IMR-90 (cell line): ENCODE measurements at regions not wholly inside any gene's neighbourhood (a gene's known extent, or its start where the extent isn't known, plus 50 kb on each side); places are given as distances from the start of the nearest gene placed in this dataset.

Experiments used
- ATAC-seq: fragments of 200-7000 bp; cut with Tn5 transposase; 2 replicates; pipeline ENCODE4 v1.9.1; 2020; ENCODE audit warnings: low read depth, mild to moderate bottlenecking, moderate library complexity
- BruUV-seq: library from RNA; stranded (reverse); fragments of 400-500 nt; replicated peaks from 2 replicates; lab custom pipeline; 2021; lab: Mats Ljungman, UMichigan
- CTCF ChIA-PET: fragments of 300-600 bp; formaldehyde crosslinking; extraction: SDS; loops from one replicate; lab custom pipeline; 2021; ENCODE audit warnings: antibody characterized with exemption; lab: Yijun Ruan, JAX
- POLR2A ChIA-PET: fragments of 300-600 bp; sonication (Branson Sonifier 250); formaldehyde crosslinking; loops from one replicate; lab custom pipeline; 2022; ENCODE audit warnings: antibody characterized with exemption; ENCODE audit not compliant: unreplicated experiment; lab: Charles Lee
- DNase-seq: peaks from one replicate; pipeline ENCODE4 v3.0.0; 2013
- H2AFZ ChIP-seq: replicated peaks from 2 replicates; pipeline ENCODE3; 2013; ENCODE audit warnings: low read length, mild to moderate bottlenecking; ENCODE audit not compliant: poor library complexity
- H2AK5ac ChIP-seq: 2 replicates; pipeline ENCODE4 v1.6.1; 2013; ENCODE audit warnings: low read depth, low read length, inconsistent platforms
- H2AK9ac ChIP-seq: replicated peaks from 2 replicates; pipeline ENCODE3; 2013; ENCODE audit warnings: mild to moderate bottlenecking, low read depth, low read length, moderate library complexity; ENCODE audit not compliant: poor library complexity
- H2BK120ac ChIP-seq: 2 replicates; pipeline ENCODE4 v1.6.1; 2013; ENCODE audit warnings: low read depth, low read length, inconsistent platforms
- H2BK15ac ChIP-seq: 3 replicates; pipeline ENCODE4 v1.6.1; 2013; ENCODE audit warnings: low read depth, low read length, inconsistent platforms
- H2BK20ac ChIP-seq: 2 replicates; pipeline ENCODE4 v1.6.1; 2013; ENCODE audit warnings: low read depth, mild to moderate bottlenecking, inconsistent platforms, low read length, moderate library complexity
- H2BK5ac ChIP-seq: 2 replicates; pipeline ENCODE4 v1.6.1; 2013; ENCODE audit warnings: mild to moderate bottlenecking, low read depth, low read length, inconsistent platforms; ENCODE audit not compliant: poor library complexity, severe bottlenecking
- H3K14ac ChIP-seq: replicated peaks from 2 replicates; pipeline ENCODE4 v1.6.1; 2013; ENCODE audit warnings: low read depth, low read length, inconsistent platforms
- H3K18ac ChIP-seq: 2 replicates; pipeline ENCODE4 v1.6.1; 2013; ENCODE audit warnings: low read depth, low read length, control low read depth
- H3K23ac ChIP-seq: 2 replicates; pipeline ENCODE4 v1.6.1; 2013; ENCODE audit warnings: low read depth, low read length, inconsistent platforms
- H3K27ac ChIP-seq: 2 replicates; pipeline ENCODE4 v1.5.1; 2013; ENCODE audit warnings: mild to moderate bottlenecking, control low read depth, low read length; ENCODE audit not compliant: insufficient read depth
- H3K27me3 ChIP-seq: 2 replicates; pipeline ENCODE4 v1.6.1; 2013; ENCODE audit warnings: low read length; ENCODE audit not compliant: control insufficient read depth, insufficient read depth
- H3K36me3 ChIP-seq: 2 replicates; pipeline ENCODE4 v1.6.1; 2013; ENCODE audit warnings: low read length, mixed read lengths; ENCODE audit not compliant: control insufficient read depth, insufficient read depth
- H3K4ac ChIP-seq: 2 replicates; pipeline ENCODE4 v1.6.1; 2013; ENCODE audit warnings: low read depth, low read length, inconsistent platforms
- H3K4me1 ChIP-seq: 2 replicates; pipeline ENCODE4 v1.6.1; 2013; ENCODE audit warnings: low read length, mixed read lengths; ENCODE audit not compliant: control insufficient read depth, insufficient read depth
- H3K4me2 ChIP-seq: 2 replicates; pipeline ENCODE4 v1.6.1; 2013; ENCODE audit warnings: low read depth, mild to moderate bottlenecking, control low read depth, low read length, moderate library complexity
- H3K4me3 ChIP-seq: 2 replicates; pipeline ENCODE4 v1.5.1; 2013; ENCODE audit warnings: low read depth, mild to moderate bottlenecking, control low read depth, low read length, moderate library complexity; ENCODE audit not compliant: insufficient read depth
- H3K56ac ChIP-seq: 2 replicates; pipeline ENCODE4 v1.6.1; 2013; ENCODE audit warnings: low read length, inconsistent platforms; ENCODE audit not compliant: insufficient read depth; ENCODE audit errors: extremely low read depth
- H3K79me1 ChIP-seq, 2 experiments: 2 replicates each; pipeline ENCODE4 v1.6.1; 2013; ENCODE audit warnings: low read length in 2 of 2, inconsistent platforms in 1 of 2, low read depth in 1 of 2
- H3K9ac ChIP-seq: 2 replicates; pipeline ENCODE4 v1.6.1; 2013; ENCODE audit warnings: low read depth, low read length, control low read depth
- H3K9me1 ChIP-seq: 2 replicates; pipeline ENCODE4 v1.6.1; 2013; ENCODE audit warnings: low read length, inconsistent platforms; ENCODE audit not compliant: insufficient read depth
- H3K9me3 ChIP-seq: 2 replicates; pipeline ENCODE4 v1.6.1; 2013; ENCODE audit warnings: low read length; ENCODE audit not compliant: control insufficient read depth, insufficient read depth
- H4K20me1 ChIP-seq: 2 replicates; pipeline ENCODE4 v1.6.1; 2013; ENCODE audit warnings: low read length, inconsistent platforms; ENCODE audit not compliant: insufficient read depth
- H4K5ac ChIP-seq: 2 replicates; pipeline ENCODE4 v1.6.1; 2013; ENCODE audit warnings: mild to moderate bottlenecking, low read depth, low read length, control low read depth
- H4K8ac ChIP-seq, 2 experiments: 2 replicates each; pipeline ENCODE4 v1.6.1; 2013; ENCODE audit warnings: low read depth in 2 of 2, low read length in 2 of 2, control low read depth in 1 of 2, inconsistent platforms in 1 of 2
- H4K91ac ChIP-seq: 2 replicates; pipeline ENCODE4 v1.6.1; 2013; ENCODE audit warnings: low read depth, low read length, inconsistent platforms; ENCODE audit not compliant: insufficient read depth
- BHLHE40 ChIP-seq: fragments of 150-350 bp; IDR thresholded peaks from 2 replicates; pipeline ENCODE4 v1.6.1; 2016; ENCODE audit warnings: mild to moderate bottlenecking, low read depth, low read length
- CEBPB ChIP-seq: IDR thresholded peaks from 2 replicates; pipeline ENCODE4 v1.6.1; 2012; ENCODE audit warnings: low read depth, low read length, improper control_type of control experiment
- CHD1 ChIP-seq: IDR thresholded peaks from 2 replicates; pipeline ENCODE4 v1.6.1; 2012; ENCODE audit warnings: low read depth, low read length, improper control_type of control experiment
- FOS ChIP-seq: fragments of 150-350 bp; IDR thresholded peaks from 2 replicates; pipeline ENCODE4 v1.6.1; 2016; ENCODE audit warnings: low read depth, low read length
- MAFK ChIP-seq: IDR thresholded peaks from 2 replicates; pipeline ENCODE4 v1.6.1; 2012; ENCODE audit warnings: low read depth, low read length, improper control_type of control experiment
- MAZ ChIP-seq: IDR thresholded peaks from 2 replicates; pipeline ENCODE4 v1.6.1; 2012; ENCODE audit warnings: low read depth, mild to moderate bottlenecking, low read length, improper control_type of control experiment, moderate library complexity, borderline replicate concordance
- NFE2L2 ChIP-seq: fragments of 150-350 bp; IDR thresholded peaks from 2 replicates; pipeline ENCODE4 v1.6.1; 2016; ENCODE audit warnings: low read depth, mild to moderate bottlenecking, low read length
- RAD21 ChIP-seq: IDR thresholded peaks from 2 replicates; pipeline ENCODE4 v1.6.1; 2012; ENCODE audit warnings: low read length, improper control_type of control experiment
- RCOR1 ChIP-seq: IDR thresholded peaks from 2 replicates; pipeline ENCODE4 v1.6.1; 2012; ENCODE audit warnings: mild to moderate bottlenecking, low read length, improper control_type of control experiment; ENCODE audit not compliant: insufficient replicate concordance
- WGBS, 2 experiments: methylation state at CpG; one replicate each; pipeline versions ENCODE4 v1.1.5 to v1.1.7; 2013; ENCODE audit warnings: missing lambda C conversion rate in 2 of 2; ENCODE audit not compliant: insufficient read length in 1 of 2; ENCODE audit errors: extremely low coverage in 2 of 2; 5-methylcytosine and 5-hydroxymethylcytosine counted together
- dilution Hi-C: fragments of 300-500 bp; cut with HindIII; formaldehyde crosslinking; loops from one replicate; pipeline ENCODE4 v1.14.3; 2018; ENCODE audit warnings: low sequenced_read_pairs; ENCODE audit not compliant: unreplicated experiment
- in situ Hi-C: fragments of 300-500 bp; cut with MboI; formaldehyde crosslinking; loops from 3 replicates; pipeline ENCODE4 v1.14.3; 2019; ENCODE audit warnings: low sequenced_read_pairs, inconsistent platforms, mixed read lengths
- intact Hi-C: fragments of 100-400 bp; cut with micrococcal nuclease; formaldehyde crosslinking; loops from 2 replicates; pipeline ENCODE4 v1.10.0; 2022
- TF ChIP-seq, protein P1 (sequence below): fragments of 150-350 bp; IDR thresholded peaks from 2 replicates; pipeline ENCODE4 v1.6.1; 2016; ENCODE audit warnings: low read depth, mild to moderate bottlenecking, low read length, moderate library complexity, borderline replicate concordance
- TF ChIP-seq, protein P2 (sequence below): fragments of 150-350 bp; IDR thresholded peaks from 2 replicates; pipeline ENCODE4 v1.6.1; 2017; ENCODE audit warnings: mild to moderate bottlenecking, antibody characterized with exemption, low read length, low read depth

DNA sequence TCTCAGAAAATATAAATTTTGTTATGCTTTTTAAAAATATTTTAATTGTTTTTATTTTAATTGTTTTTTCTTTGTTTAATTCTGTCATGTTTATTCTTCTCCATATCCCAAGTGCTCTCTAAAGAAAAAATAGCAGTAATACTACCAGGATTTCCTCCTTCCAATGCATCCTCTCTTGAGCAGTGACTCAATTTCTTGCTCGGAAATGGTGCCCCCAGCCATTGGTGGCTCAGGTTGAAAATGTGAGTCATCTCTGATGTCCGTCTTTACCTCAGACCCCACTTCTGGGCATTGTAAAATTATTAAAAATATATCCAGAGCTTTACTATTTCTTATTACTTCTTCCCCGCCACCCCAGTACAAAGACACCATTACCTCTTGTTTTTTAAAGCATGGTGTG lies 898.5 kb downstream of the METTL15 start:
- Histone ChIP-seq H4K20me1 (no peaks in the 10 kb centered on the region), H3K23ac (no peak overlapping the region), H2AK5ac (no peak overlapping the region), H3K4ac (no peak overlapping the region), H2BK120ac (no peak overlapping the region), H3K4me1 (no peaks in the 10 kb centered on the region), H3K9me3 (no peaks in the 10 kb centered on the region), H2AFZ (no peak overlapping the region), H4K8ac (no peak overlapping the region), H3K14ac (no peak overlapping the region), H3K4me2 (no peak overlapping the region), H4K5ac (no peak overlapping the region), H3K27ac (no peak overlapping the region), H2AK9ac (no peak overlapping the region), H2BK15ac (no peak overlapping the region), H3K9me1 (no peaks in the 10 kb centered on the region), H3K36me3 (no peaks in the 10 kb centered on the region), H2BK5ac (no peak overlapping the region), H3K9ac (no peak overlapping the region), H3K4me3 (no peak overlapping the region), H3K79me1 (no peaks in the 10 kb centered on the region), H3K27me3 (no peaks in the 10 kb centered on the region), H3K18ac (no peak overlapping the region), H4K91ac (no peak overlapping the region), H2BK20ac (no peak overlapping the region), H3K56ac (no peak overlapping the region)
- WGBS, 2 experiments, result no CpG with 5 or more reads among the region's 3 CpGs
- ChIA-PET POLR2A (no interaction called here), CTCF (interaction anchor here (1.3 kb wide), 1 partner anchor 12 kb away, joined by 3 read pairs; no protein-coding TSS in a partner anchor)
- in situ Hi-C loops, result no loop called here
- no peak for ATAC-seq
- BruUV-seq, result no TSS peak
- intact Hi-C loops, result no loop called here
- TF ChIP-seq CEBPB (no peak), MAFK (no peak), MAZ (no peak), RCOR1 (no peak), FOS (no peak), BHLHE40 (no peak), NFE2L2 (no peak), CHD1 (no peak), RAD21 (no peak)
- TF ChIP-seq, protein P1, sequence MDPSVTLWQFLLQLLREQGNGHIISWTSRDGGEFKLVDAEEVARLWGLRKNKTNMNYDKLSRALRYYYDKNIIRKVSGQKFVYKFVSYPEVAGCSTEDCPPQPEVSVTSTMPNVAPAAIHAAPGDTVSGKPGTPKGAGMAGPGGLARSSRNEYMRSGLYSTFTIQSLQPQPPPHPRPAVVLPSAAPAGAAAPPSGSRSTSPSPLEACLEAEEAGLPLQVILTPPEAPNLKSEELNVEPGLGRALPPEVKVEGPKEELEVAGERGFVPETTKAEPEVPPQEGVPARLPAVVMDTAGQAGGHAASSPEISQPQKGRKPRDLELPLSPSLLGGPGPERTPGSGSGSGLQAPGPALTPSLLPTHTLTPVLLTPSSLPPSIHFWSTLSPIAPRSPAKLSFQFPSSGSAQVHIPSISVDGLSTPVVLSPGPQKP, result no peak
- TF ChIP-seq, protein P2, sequence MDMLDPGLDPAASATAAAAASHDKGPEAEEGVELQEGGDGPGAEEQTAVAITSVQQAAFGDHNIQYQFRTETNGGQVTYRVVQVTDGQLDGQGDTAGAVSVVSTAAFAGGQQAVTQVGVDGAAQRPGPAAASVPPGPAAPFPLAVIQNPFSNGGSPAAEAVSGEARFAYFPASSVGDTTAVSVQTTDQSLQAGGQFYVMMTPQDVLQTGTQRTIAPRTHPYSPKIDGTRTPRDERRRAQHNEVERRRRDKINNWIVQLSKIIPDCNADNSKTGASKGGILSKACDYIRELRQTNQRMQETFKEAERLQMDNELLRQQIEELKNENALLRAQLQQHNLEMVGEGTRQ, result no peak
- DNase-seq, result no peak
- dilution Hi-C loops, result no loop called here
